MM.1S (cell line): ENCODE measurements at regions not wholly inside any gene's neighbourhood (a gene's known extent, or its start where the extent isn't known, plus 50 kb on each side); places are given as distances from the start of the nearest gene placed in this dataset.

Experiments used
- DNase-seq: peaks from one replicate; pipeline ENCODE4 v3.0.0-alpha.2; 2015
- H2AFZ ChIP-seq: fragments of 300-600 bp; sonication (generic); 2 replicates; pipeline ENCODE4 v1.6.0; 2016; ENCODE audit warnings: antibody characterized with exemption, low read length
- H3F3A ChIP-seq: fragments of 300-600 bp; sonication (generic); 2 replicates; pipeline ENCODE4 v1.6.1; 2016; ENCODE audit warnings: mild to moderate bottlenecking, antibody characterized with exemption, low read length, moderate library complexity, mixed read lengths; ENCODE audit not compliant: insufficient read depth
- H3K27ac ChIP-seq: fragments of 300-600 bp; sonication (generic); 2 replicates; pipeline ENCODE4 v1.5.1; 2016; ENCODE audit warnings: mild to moderate bottlenecking, low read length
- H3K27me3 ChIP-seq: fragments of 300-600 bp; sonication (generic); replicated peaks from 2 replicates; pipeline ENCODE4 v1.6.0; 2016; ENCODE audit warnings: low read length; ENCODE audit not compliant: insufficient read depth
- H3K36me3 ChIP-seq: fragments of 300-600 bp; sonication (generic); replicated peaks from 2 replicates; pipeline ENCODE4 v1.6.1; 2016; ENCODE audit warnings: mild to moderate bottlenecking, low read length, mixed read lengths; ENCODE audit not compliant: insufficient read depth
- H3K4me1 ChIP-seq: fragments of 300-600 bp; sonication (generic); 2 replicates; pipeline ENCODE4 v1.6.1; 2016; ENCODE audit warnings: low read length, mixed read lengths
- H3K4me2 ChIP-seq: fragments of 300-600 bp; sonication (generic); 2 replicates; pipeline ENCODE4 v1.6.0; 2016; ENCODE audit warnings: low read depth, low read length
- H3K4me3 ChIP-seq: fragments of 300-600 bp; sonication (generic); 2 replicates; pipeline ENCODE4 v1.5.1; 2016; ENCODE audit warnings: low read length, mixed read lengths
- H3K79me2 ChIP-seq: fragments of 300-600 bp; sonication (generic); 2 replicates; pipeline ENCODE4 v1.6.1; 2016; ENCODE audit warnings: mixed run types, low read length, mixed read lengths
- H3K9ac ChIP-seq: fragments of 300-600 bp; sonication (generic); 2 replicates; pipeline ENCODE4 v1.6.1; 2016; ENCODE audit warnings: low read length, mixed read lengths
- H3K9me2 ChIP-seq: fragments of 300-600 bp; sonication (generic); replicated peaks from 2 replicates; pipeline ENCODE4 v1.6.1; 2016; ENCODE audit warnings: mild to moderate bottlenecking, low read length, mixed read lengths; ENCODE audit not compliant: insufficient read depth
- H3K9me3 ChIP-seq: fragments of 300-600 bp; sonication (generic); replicated peaks from 2 replicates; pipeline ENCODE4 v1.6.1; 2016; ENCODE audit warnings: mild to moderate bottlenecking, low read length, mixed read lengths; ENCODE audit not compliant: insufficient read depth
- H4K20me1 ChIP-seq: fragments of 300-600 bp; sonication (generic); 2 replicates; pipeline ENCODE4 v1.6.1; 2016; ENCODE audit warnings: mild to moderate bottlenecking, low read length, moderate library complexity, mixed read lengths; ENCODE audit not compliant: insufficient read depth
- CTCF ChIP-seq: fragments of 300-600 bp; sonication (generic); IDR thresholded peaks from 2 replicates; pipeline ENCODE4 v1.5.1; 2016; ENCODE audit warnings: antibody characterized with exemption, low read length, mixed read lengths
- EZH2 ChIP-seq: fragments of 300-600 bp; sonication (generic); optimal IDR thresholded peaks from 2 replicates; pipeline ENCODE3; 2017; ENCODE audit warnings: low read depth, mild to moderate bottlenecking, antibody characterized with exemption, low read length, mixed read lengths
- EZH2phosphoT487 ChIP-seq: fragments of 300-600 bp; sonication (generic); IDR thresholded peaks from 2 replicates; pipeline ENCODE4 v1.6.1; 2018; ENCODE audit warnings: antibody characterized with exemption, low read length

DNA sequence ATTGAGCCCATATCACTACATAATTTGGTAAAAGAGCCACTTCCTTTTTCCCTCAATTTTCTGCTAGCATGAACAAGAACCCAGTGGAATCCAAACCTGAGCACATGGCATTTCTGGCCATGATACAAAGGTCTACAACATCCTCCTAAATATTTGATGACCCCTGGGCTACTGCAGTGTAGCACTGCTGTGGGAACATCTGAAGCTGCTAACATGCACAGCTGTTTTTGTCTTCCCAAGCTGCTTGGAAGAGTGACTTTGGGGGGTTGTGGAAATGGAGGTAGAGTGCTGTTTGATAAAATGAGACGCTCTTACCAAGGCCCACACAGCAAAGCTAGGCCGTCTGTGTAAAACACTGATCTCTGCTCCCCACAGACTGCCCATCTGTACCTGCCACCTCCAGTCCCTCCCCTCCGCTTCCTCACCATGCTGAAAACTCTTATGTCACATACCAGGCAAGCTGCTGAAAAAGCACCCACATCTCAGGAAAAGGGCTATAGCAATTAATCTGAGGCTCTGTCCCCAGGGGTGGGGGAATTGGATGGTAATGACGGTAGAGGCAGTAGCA is 197.2 kb upstream of the HNRNPA3 start:
- H3K79me2 ChIP-seq = no peaks in the 10 kb centered on the region
- no peaks in the 10 kb centered on the region for H3K9me3 ChIP-seq
- H3K4me1 ChIP-seq = no peaks in the 10 kb centered on the region
- H3K27ac ChIP-seq = no peak overlapping the region
- H3K36me3 ChIP-seq = no peaks in the 10 kb centered on the region
- H3K4me2 ChIP-seq = no peak overlapping the region
- H3K27me3 ChIP-seq = no peaks in the 10 kb centered on the region
- no peak overlapping the region for H3K9ac ChIP-seq
- no peak overlapping the region for H3K4me3 ChIP-seq
- no peak overlapping the region for H2AFZ ChIP-seq
- no peaks in the 10 kb centered on the region for H4K20me1 ChIP-seq
- H3F3A ChIP-seq = no peaks in the 10 kb centered on the region
- no peaks in the 10 kb centered on the region for H3K9me2 ChIP-seq
- no peak for TF ChIP-seq CTCF
- TF ChIP-seq EZH2 = no peak
- no peak for TF ChIP-seq EZH2phosphoT487
- no peak for DNase-seq

- Histone ChIP-seq H3K9ac (no peak overlapping the region), H3K4me1 (no peaks in the 10 kb centered on the region), H2AFZ (no peak overlapping the region), H3K79me2 (no peaks in the 10 kb centered on the region), H4K20me1 (no peaks in the 10 kb centered on the region), H3K36me3 (no peaks in the 10 kb centered on the region), H3K4me3 (no peak overlapping the region), H3K27me3 (no peaks in the 10 kb centered on the region), H3K9me2 (no peaks in the 10 kb centered on the region), H3K4me2 (no peak overlapping the region), H3F3A (no peaks in the 10 kb centered on the region), H3K27ac (no peak overlapping the region), H3K9me3 (no peaks in the 10 kb centered on the region)
- no peak for DNase-seq
- TF ChIP-seq EZH2 (no peak), CTCF (no peak), EZH2phosphoT487 (no peak)
These were observed 192.0 kb upstream of the HNRNPA3 start for GRCh38 chr2:177020524-177021119.

- Histone ChIP-seq H3K79me2 (no peaks in the 10 kb centered on the region), H4K20me1 (no peaks in the 10 kb centered on the region), H3F3A (no peaks in the 10 kb centered on the region), H3K27ac (no peak overlapping the region), H3K27me3 (no peaks in the 10 kb centered on the region), H3K9ac (no peak overlapping the region), H3K36me3 (no peaks in the 10 kb centered on the region), H3K4me3 (no peak overlapping the region), H3K9me3 (no peaks in the 10 kb centered on the region), H2AFZ (no peak overlapping the region), H3K4me1 (no peaks in the 10 kb centered on the region), H3K4me2 (no peak overlapping the region), H3K9me2 (no peaks in the 10 kb centered on the region)
- TF ChIP-seq CTCF (no peak), EZH2phosphoT487 (no peak), EZH2 (no peak)
- no peak for DNase-seq
These were observed 190.8 kb upstream of the HNRNPA3 start for GRCh38 chr2:177021706-177022343.
